ENCODE measurements at regions not wholly inside any gene's neighbourhood (a gene's known extent, or its start where the extent isn't known, plus 50 kb on each side); places are given as distances from the start of the nearest gene placed in this dataset.

GRCh38 chr2:204255526-204255925 lies 289.7 kb upstream of the PARD3B start:
- Histone ChIP-seq H3K23ac (ENCODE audit: insufficient read length, low read depth, low read length) (no peak overlapping the region), H2AFZ (ENCODE audit: low read length) (no peak overlapping the region), H3K4ac (ENCODE audit: low read depth, low read length) (no peak overlapping the region), H4K8ac (replicated peaks; ENCODE audit: insufficient read length, low read depth, low read length) (no peak overlapping the region), H2BK12ac (ENCODE audit: insufficient read length, low read depth, low read length) (no peak overlapping the region), H3K27ac (ENCODE audit: insufficient read length, low read depth, low read length) (no peak overlapping the region), H4K91ac (ENCODE audit: insufficient read length, low read depth, low read length) (no peak overlapping the region), H2BK15ac (ENCODE audit: low read depth, low read length) (no peak overlapping the region), H3K23me2 (ENCODE audit: insufficient read length, low read depth, low read length, poor library complexity, severe bottlenecking) (no peaks in the 10 kb centered on the region), H3K27me3 (ENCODE audit: insufficient read depth, low read length) (no peaks in the 10 kb centered on the region), H4K5ac (ENCODE audit: insufficient read length, low read depth, low read length) (no peak overlapping the region), H2AK5ac (ENCODE audit: insufficient read length, low read length) (no peak overlapping the region), H3K9ac (ENCODE audit: extremely low read depth, insufficient read length, low read length) (no peak overlapping the region), H4K20me1 (ENCODE audit: control insufficient read depth, insufficient read depth, insufficient read length) (no peaks in the 10 kb centered on the region), H2BK120ac (ENCODE audit: low read depth, low read length, poor library complexity, severe bottlenecking) (no peak overlapping the region), H3K4me2 (ENCODE audit: insufficient read depth, insufficient read length, low read length) (no peak overlapping the region), H3K18ac (ENCODE audit: insufficient read length, low read depth, low read length) (no peak overlapping the region), H2BK20ac (ENCODE audit: low read depth, low read length, poor library complexity, severe bottlenecking) (no peak overlapping the region), H3K79me1 (ENCODE audit: insufficient read depth, low read depth, low read length, poor library complexity, severe bottlenecking) (no peaks in the 10 kb centered on the region), H3K14ac (ENCODE audit: insufficient read depth, low read length) (no peak overlapping the region), H2BK5ac (ENCODE audit: insufficient read length, low read length) (no peak overlapping the region), H3K56ac (ENCODE audit: insufficient read length, low read depth, low read length) (no peak overlapping the region), H3T11ph (ENCODE audit: low read length) (no peak overlapping the region), H3K9me3 (ENCODE audit: control insufficient read depth, low read depth, low read length) (no peaks in the 10 kb centered on the region), H3K4me1 (ENCODE audit: insufficient read depth, low read length) (no peaks in the 10 kb centered on the region), H3K79me2 (ENCODE audit: insufficient read depth, low read length) (no peaks in the 10 kb centered on the region)
- no peak for DNase-seq
- H3K4me3 Mint-ChIP-seq: no peak overlapping the region
- H3K27me3 Mint-ChIP-seq (ENCODE audit: low read depth): no peaks in the 10 kb centered on the region; the same call in 1 of the 2 replicates
- H3K9me3 Mint-ChIP-seq: no peaks in the 10 kb centered on the region; a peak in 1 of 5 replicates
- H3K4me1 Mint-ChIP-seq: peaks cover 6 to 13% of the 10 kb centered on the region in 2 experiments
- TF ChIP-seq, protein P1, sequence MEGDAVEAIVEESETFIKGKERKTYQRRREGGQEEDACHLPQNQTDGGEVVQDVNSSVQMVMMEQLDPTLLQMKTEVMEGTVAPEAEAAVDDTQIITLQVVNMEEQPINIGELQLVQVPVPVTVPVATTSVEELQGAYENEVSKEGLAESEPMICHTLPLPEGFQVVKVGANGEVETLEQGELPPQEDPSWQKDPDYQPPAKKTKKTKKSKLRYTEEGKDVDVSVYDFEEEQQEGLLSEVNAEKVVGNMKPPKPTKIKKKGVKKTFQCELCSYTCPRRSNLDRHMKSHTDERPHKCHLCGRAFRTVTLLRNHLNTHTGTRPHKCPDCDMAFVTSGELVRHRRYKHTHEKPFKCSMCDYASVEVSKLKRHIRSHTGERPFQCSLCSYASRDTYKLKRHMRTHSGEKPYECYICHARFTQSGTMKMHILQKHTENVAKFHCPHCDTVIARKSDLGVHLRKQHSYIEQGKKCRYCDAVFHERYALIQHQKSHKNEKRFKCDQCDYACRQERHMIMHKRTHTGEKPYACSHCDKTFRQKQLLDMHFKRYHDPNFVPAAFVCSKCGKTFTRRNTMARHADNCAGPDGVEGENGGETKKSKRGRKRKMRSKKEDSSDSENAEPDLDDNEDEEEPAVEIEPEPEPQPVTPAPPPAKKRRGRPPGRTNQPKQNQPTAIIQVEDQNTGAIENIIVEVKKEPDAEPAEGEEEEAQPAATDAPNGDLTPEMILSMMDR (conservative IDR thresholded peaks at IDR 0.05): no peak
- no peaks in the 10 kb centered on the region for H3K36me3 Mint-ChIP-seq (ENCODE audit: insufficient read depth in 1 of 3, low read depth in 3 of 3)
- WGBS (ENCODE audit: extremely low coverage, insufficient read length, low lambda C conversion rate): no CpG with 5 or more reads among the region's 2 CpGs
- H3K27ac Mint-ChIP-seq: no peak overlapping the region

All from H9 (cell line).